Adrenal gland (tissue), 9 donors: ENCODE measurements at regions not wholly inside any gene's neighbourhood (a gene's known extent, or its start where the extent isn't known, plus 50 kb on each side); places are given as distances from the start of the nearest gene placed in this dataset.

Experiments used
- DNase-seq, 7 donors: peaks; one replicate each; pipeline ENCODE4 v3.0.0-alpha.2; 2019 to 2020
- H3K27ac ChIP-seq, 5 donors: fragments of 200-600 bp; sonication (generic) in 4 of 5; 1 replicate in 3 of 5; 2 replicates in 2 of 5; pipeline versions ENCODE4 v1.5.1 to v1.8.0; 2016 to 2020; ENCODE audit warnings: mild to moderate bottlenecking in 1 of 5
- H3K27me3 ChIP-seq: fragments of 200-600 bp; 2 replicates; pipeline ENCODE4 v1.8.0; 2021
- H3K36me3 ChIP-seq, 2 donors: fragments of 200-600 bp; replicated peaks in 1 of 2; 1 replicate in 1 of 2; 2 replicates in 1 of 2; pipeline versions ENCODE4 v1.5.1 to v1.8.0; 2018 to 2022
- H3K4me1 ChIP-seq, 2 donors: fragments of 200-600 bp; replicated peaks in 1 of 2; 1 replicate in 1 of 2; 2 replicates in 1 of 2; pipeline versions ENCODE4 v1.5.1 to v1.8.0; 2018 to 2021
- H3K4me3 ChIP-seq, 4 donors: fragments of 200-600 bp; sonication (generic) in 3 of 4; one replicate each; pipeline ENCODE4 v1.5.1; 2016 to 2018
- H3K9me3 ChIP-seq, 3 donors: fragments of 200-600 bp; sonication (generic) in 1 of 3; replicated peaks in 1 of 3; 1 replicate in 2 of 3; 2 replicates in 1 of 3; pipeline versions ENCODE4 v1.5.1 to v1.8.0; 2016 to 2021
- CTCF ChIP-seq, 6 experiments: fragments of 450-650 bp in 4 of 6; fragments of 200-600 bp in 2 of 6; sonication (generic) in 1 of 6; IDR thresholded peaks; 1 replicate in 5 of 6; 2 replicates in 1 of 6; pipeline versions ENCODE4 v1.5.1 to v1.8.0; 2016 to 2021; ENCODE audit warnings: antibody characterized with exemption in 6 of 6, mild to moderate bottlenecking in 2 of 6, moderate library complexity in 1 of 6
- POLR2A ChIP-seq, 2 donors: fragments of 450-650 bp; IDR thresholded peaks; one replicate each; pipeline ENCODE4 v1.6.1; 2017; ENCODE audit warnings: antibody characterized with exemption in 2 of 2, mild to moderate bottlenecking in 2 of 2, moderate library complexity in 1 of 2
- WGBS, 4 donors: extraction: QIAGEN DNeasy Blood & Tissue Kit in 2 of 4; methylation state at CpG; one replicate each; pipeline versions ENCODE4 v1.1.5 to v1.1.7; 2013 to 2017; 5-methylcytosine and 5-hydroxymethylcytosine counted together
- intact Hi-C, 2 donors: fragments of 100-400 bp; cut with DNase I; formaldehyde crosslinking; loops; one replicate each; pipeline versions ENCODE4 v1.14.1 to v1.15.0; 2022 to 2023
- donor health status: healthy with polysubstance abuse.
- donor health status: Bipolar disorder and iron deficiency.
- donor health status: DM: yes; HTN: yes; CAD: no.
- donor health status: DM: no; HTN: no; CAD: no.
- donor health status: DM: no; HTN: no; CAD: no.

- H3K27me3 ChIP-seq = peaks cover 4% of the 10 kb centered on the region
- intact Hi-C loops = no loop called here
- TF ChIP-seq CTCF (IDR thresholded peaks at IDR 0.05) (no peak), POLR2A (IDR thresholded peaks at IDR 0.05) (no peak)
- H3K4me1 ChIP-seq = no peaks in the 10 kb centered on the region
- H3K36me3 ChIP-seq = no peaks in the 10 kb centered on the region
- no peak for DNase-seq
- H3K27ac ChIP-seq = no peak overlapping the region
- no peaks in the 10 kb centered on the region for H3K9me3 ChIP-seq
- WGBS, 4 donors = 73 to 89% (median 79%) methylated on average over 1 of the region's 1 CpG
- H3K4me3 ChIP-seq = no peak overlapping the region
These were observed 537.4 kb upstream of the MAGEB18 start for GRCh38 chrX:25600776-25601175.

GRCh38 chrX:25601323-25601722 is 536.8 kb upstream of the MAGEB18 start:
- intact Hi-C loops = no loop called here
- Histone ChIP-seq H3K4me3 (no peak overlapping the region), H3K27me3 (peaks cover 4% of the 10 kb centered on the region), H3K9me3 (no peaks in the 10 kb centered on the region), H3K4me1 (no peaks in the 10 kb centered on the region), H3K27ac (no peak overlapping the region), H3K36me3 (no peaks in the 10 kb centered on the region)
- WGBS, 4 donors = 53 to 76% (median 65%) methylated on average over 3 of the region's 3 CpGs
- TF ChIP-seq CTCF (IDR thresholded peaks at IDR 0.05) = no peak
- TF ChIP-seq POLR2A (IDR thresholded peaks at IDR 0.05) = no peak
- DNase-seq = no peak

GRCh38 chrX:25618248-25618647 is 519.9 kb upstream of the MAGEB18 start:
- Histone ChIP-seq H3K4me3 (no peak overlapping the region), H3K36me3 (no peaks in the 10 kb centered on the region), H3K4me1 (no peaks in the 10 kb centered on the region), H3K27me3 (no peaks in the 10 kb centered on the region), H3K27ac (no peak overlapping the region), H3K9me3 (no peaks in the 10 kb centered on the region)
- WGBS, 4 donors = 51 to 81% (median 72%) methylated on average over 2 to 4 of the region's 4 CpGs
- TF ChIP-seq CTCF (IDR thresholded peaks at IDR 0.05) (no peak), POLR2A (IDR thresholded peaks at IDR 0.05) (no peak)
- DNase-seq = no peak
- intact Hi-C loops = no loop called here

- Histone ChIP-seq H3K4me3 (no peak overlapping the region), H3K27ac (no peak overlapping the region), H3K27me3 (no peaks in the 10 kb centered on the region), H3K4me1 (no peaks in the 10 kb centered on the region), H3K9me3 (no peaks in the 10 kb centered on the region), H3K36me3 (no peaks in the 10 kb centered on the region)
- 0 to 53% (median 16%) methylated on average over 1 of the region's 1 CpG for whole genome bisulfite sequencing, 4 donors
- no peak for DNase-seq
- intact Hi-C loops = no loop called here
- TF ChIP-seq CTCF (IDR thresholded peaks at IDR 0.05) (no peak), POLR2A (IDR thresholded peaks at IDR 0.05) (no peak)
These were observed 497.9 kb upstream of the MAGEB18 start for GRCh38 chrX:25640276-25640675.
